ENCODE measurements at regions not wholly inside any gene's neighbourhood (a gene's known extent, or its start where the extent isn't known, plus 50 kb on each side); places are given as distances from the start of the nearest gene placed in this dataset.

DNA sequence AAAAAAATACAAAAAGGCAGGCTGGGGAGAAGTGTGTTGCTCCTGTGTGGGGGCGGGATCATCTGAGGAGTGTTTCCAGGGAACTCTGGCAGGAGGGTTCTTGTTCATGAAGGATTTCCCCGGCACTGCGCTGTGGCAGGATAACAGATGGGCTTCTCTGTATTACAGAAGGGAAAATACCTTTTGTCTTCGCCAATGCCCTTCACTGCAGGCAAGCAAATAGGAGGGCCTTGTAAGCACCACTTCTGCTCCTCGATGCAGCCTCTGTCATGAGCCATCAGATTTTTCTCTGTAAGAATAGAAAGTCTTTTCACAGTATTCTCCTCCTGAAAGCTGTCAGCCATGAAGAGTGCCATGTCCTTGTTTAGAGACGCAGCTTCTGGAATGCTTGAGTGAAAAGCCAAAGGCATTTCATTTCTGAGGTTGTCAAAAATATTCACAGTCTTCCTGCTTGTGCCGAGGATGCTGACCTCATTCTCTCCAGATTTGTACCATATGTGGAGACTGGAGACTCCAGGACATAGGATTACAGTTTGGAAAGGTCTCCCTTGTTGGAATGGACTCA is 294.0 kb downstream of the YTHDC2 start:
- H4K5ac ChIP-seq (ENCODE audit: low read depth, low read length) = no peak overlapping the region
- ChIA-PET CTCF (interaction anchor here (1.1 to 1.5 kb wide), 2 partner anchors 25 to 196 kb away, joined by 3 read pairs; no protein-coding TSS in a partner anchor), POLR2A (ENCODE audit: unreplicated experiment) (no interaction called here)
- H3K9ac ChIP-seq (ENCODE audit: low read depth, low read length) = peak overlapping the region; percentile 19; the same call in 1 of the 2 replicates
- WGBS, 2 experiments (ENCODE audit: extremely low coverage in 2 of 2, insufficient read length in 1 of 2) = no CpG with 5 or more reads among the region's 7 CpGs
- no peak overlapping the region for H2AK5ac ChIP-seq (ENCODE audit: low read depth, low read length)
- no peak overlapping the region for H4K8ac ChIP-seq (ENCODE audit: low read depth in 2 of 2, low read length in 2 of 2)
- no peak overlapping the region for H3K23ac ChIP-seq (ENCODE audit: low read depth, low read length)
- no peak overlapping the region for H2BK5ac ChIP-seq (ENCODE audit: low read depth, low read length, poor library complexity, severe bottlenecking)
- intact Hi-C loops (cut with micrococcal nuclease) = loop anchor here (2.0 to 5.0 kb wide), 2 partner anchors 500 to 551 kb away; no protein-coding TSS in a partner anchor
- no peaks in the 10 kb centered on the region for H4K20me1 ChIP-seq (ENCODE audit: insufficient read depth, low read length)
- no peak overlapping the region for H2AK9ac ChIP-seq (replicated peaks; ENCODE audit: low read depth, low read length, poor library complexity)
- no peaks in the 10 kb centered on the region for H3K36me3 ChIP-seq (ENCODE audit: control insufficient read depth, insufficient read depth, low read length)
- ATAC-seq (ENCODE audit: low read depth) (peak; percentile 48), DNase-seq (peak; percentile 23)
- no peak overlapping the region for H3K27ac ChIP-seq (ENCODE audit: insufficient read depth, low read length)
- H3K4me2 ChIP-seq (ENCODE audit: low read depth, low read length) = peak overlapping the region; percentile 12; the same call in 1 of the 2 replicates
- in situ Hi-C loops (cut with MboI; ENCODE audit: low sequenced_read_pairs) = no loop called here
- H3K9me1 ChIP-seq (ENCODE audit: insufficient read depth, low read length) = no peaks in the 10 kb centered on the region
- H3K14ac ChIP-seq (replicated peaks; ENCODE audit: low read depth, low read length) = no peak overlapping the region
- dilution Hi-C loops (cut with HindIII; ENCODE audit: low sequenced_read_pairs, unreplicated experiment) = no loop called here
- no peak overlapping the region for H3K4ac ChIP-seq (ENCODE audit: low read depth, low read length)
- no peak overlapping the region for H2BK15ac ChIP-seq (ENCODE audit: low read depth, low read length)
- no peaks in the 10 kb centered on the region for H3K9me3 ChIP-seq (ENCODE audit: control insufficient read depth, insufficient read depth, low read length)
- no peak overlapping the region for H3K18ac ChIP-seq (ENCODE audit: low read depth, low read length)
- H4K91ac ChIP-seq (ENCODE audit: insufficient read depth, low read depth, low read length) = no peak overlapping the region
- no peaks in the 10 kb centered on the region for H3K79me1 ChIP-seq (ENCODE audit: low read depth in 1 of 2, low read length in 2 of 2)
- no peak overlapping the region for H3K56ac ChIP-seq (ENCODE audit: extremely low read depth, insufficient read depth, low read length)
- peak overlapping the region; percentile 26 for H2AFZ ChIP-seq (replicated peaks; ENCODE audit: low read length, poor library complexity)
- H2BK120ac ChIP-seq (ENCODE audit: low read depth, low read length) = no peak overlapping the region
- no peak overlapping the region for H3K4me3 ChIP-seq (ENCODE audit: insufficient read depth, low read depth, low read length)
- no peaks in the 10 kb centered on the region; the same call in 1 of the 2 replicates for H3K4me1 ChIP-seq (ENCODE audit: control insufficient read depth, insufficient read depth, low read length)
- H2BK20ac ChIP-seq (ENCODE audit: low read depth, low read length) = no peak overlapping the region
- BruUV-seq (replicated peaks) = no TSS peak
- no peaks in the 10 kb centered on the region for H3K27me3 ChIP-seq (ENCODE audit: control insufficient read depth, insufficient read depth, low read length)
- TF ChIP-seq, protein P1, sequence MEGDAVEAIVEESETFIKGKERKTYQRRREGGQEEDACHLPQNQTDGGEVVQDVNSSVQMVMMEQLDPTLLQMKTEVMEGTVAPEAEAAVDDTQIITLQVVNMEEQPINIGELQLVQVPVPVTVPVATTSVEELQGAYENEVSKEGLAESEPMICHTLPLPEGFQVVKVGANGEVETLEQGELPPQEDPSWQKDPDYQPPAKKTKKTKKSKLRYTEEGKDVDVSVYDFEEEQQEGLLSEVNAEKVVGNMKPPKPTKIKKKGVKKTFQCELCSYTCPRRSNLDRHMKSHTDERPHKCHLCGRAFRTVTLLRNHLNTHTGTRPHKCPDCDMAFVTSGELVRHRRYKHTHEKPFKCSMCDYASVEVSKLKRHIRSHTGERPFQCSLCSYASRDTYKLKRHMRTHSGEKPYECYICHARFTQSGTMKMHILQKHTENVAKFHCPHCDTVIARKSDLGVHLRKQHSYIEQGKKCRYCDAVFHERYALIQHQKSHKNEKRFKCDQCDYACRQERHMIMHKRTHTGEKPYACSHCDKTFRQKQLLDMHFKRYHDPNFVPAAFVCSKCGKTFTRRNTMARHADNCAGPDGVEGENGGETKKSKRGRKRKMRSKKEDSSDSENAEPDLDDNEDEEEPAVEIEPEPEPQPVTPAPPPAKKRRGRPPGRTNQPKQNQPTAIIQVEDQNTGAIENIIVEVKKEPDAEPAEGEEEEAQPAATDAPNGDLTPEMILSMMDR (conservative IDR thresholded peaks at IDR 0.05; ENCODE audit: low read depth, low read length) = no peak
- no peak for TF ChIP-seq RFX5 (IDR thresholded peaks at IDR 0.05; ENCODE audit: low read depth, low read length)
- no peak for TF ChIP-seq CEBPB (IDR thresholded peaks at IDR 0.05; ENCODE audit: low read depth, low read length)
- TF ChIP-seq, protein P2, sequence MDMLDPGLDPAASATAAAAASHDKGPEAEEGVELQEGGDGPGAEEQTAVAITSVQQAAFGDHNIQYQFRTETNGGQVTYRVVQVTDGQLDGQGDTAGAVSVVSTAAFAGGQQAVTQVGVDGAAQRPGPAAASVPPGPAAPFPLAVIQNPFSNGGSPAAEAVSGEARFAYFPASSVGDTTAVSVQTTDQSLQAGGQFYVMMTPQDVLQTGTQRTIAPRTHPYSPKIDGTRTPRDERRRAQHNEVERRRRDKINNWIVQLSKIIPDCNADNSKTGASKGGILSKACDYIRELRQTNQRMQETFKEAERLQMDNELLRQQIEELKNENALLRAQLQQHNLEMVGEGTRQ (IDR thresholded peaks at IDR 0.05; ENCODE audit: low read depth, low read length) = no peak
- TF ChIP-seq FOS (IDR thresholded peaks at IDR 0.05; ENCODE audit: low read depth, low read length) = no peak
- TF ChIP-seq MXI1 (IDR thresholded peaks at IDR 0.05; ENCODE audit: borderline replicate concordance, low read depth, low read length) = no peak
- TF ChIP-seq, protein P3, sequence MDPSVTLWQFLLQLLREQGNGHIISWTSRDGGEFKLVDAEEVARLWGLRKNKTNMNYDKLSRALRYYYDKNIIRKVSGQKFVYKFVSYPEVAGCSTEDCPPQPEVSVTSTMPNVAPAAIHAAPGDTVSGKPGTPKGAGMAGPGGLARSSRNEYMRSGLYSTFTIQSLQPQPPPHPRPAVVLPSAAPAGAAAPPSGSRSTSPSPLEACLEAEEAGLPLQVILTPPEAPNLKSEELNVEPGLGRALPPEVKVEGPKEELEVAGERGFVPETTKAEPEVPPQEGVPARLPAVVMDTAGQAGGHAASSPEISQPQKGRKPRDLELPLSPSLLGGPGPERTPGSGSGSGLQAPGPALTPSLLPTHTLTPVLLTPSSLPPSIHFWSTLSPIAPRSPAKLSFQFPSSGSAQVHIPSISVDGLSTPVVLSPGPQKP (IDR thresholded peaks at IDR 0.05; ENCODE audit: borderline replicate concordance, low read depth, low read length) = no peak
- no peak for TF ChIP-seq RAD21 (IDR thresholded peaks at IDR 0.05; ENCODE audit: low read length)
- no peak for TF ChIP-seq SMC3 (IDR thresholded peaks at IDR 0.05; ENCODE audit: low read depth, low read length)
- TF ChIP-seq MAFK (IDR thresholded peaks at IDR 0.05; ENCODE audit: low read depth, low read length) = no peak
- TF ChIP-seq RCOR1 (IDR thresholded peaks at IDR 0.05; ENCODE audit: insufficient replicate concordance, low read length) = no peak
- no peak for TF ChIP-seq BHLHE40 (IDR thresholded peaks at IDR 0.05; ENCODE audit: low read depth, low read length)
- TF ChIP-seq POLR2A (IDR thresholded peaks at IDR 0.05; ENCODE audit: low read depth, low read length) = no peak
- TF ChIP-seq CHD1 (IDR thresholded peaks at IDR 0.05; ENCODE audit: low read depth, low read length) = no peak
- no peak for TF ChIP-seq MAZ (IDR thresholded peaks at IDR 0.05; ENCODE audit: borderline replicate concordance, low read depth, low read length)
- TF ChIP-seq NFE2L2 (IDR thresholded peaks at IDR 0.05; ENCODE audit: low read depth, low read length) = no peak
